WTC11 (cell line): ENCODE measurements at regions not wholly inside any gene's neighbourhood (a gene's known extent, or its start where the extent isn't known, plus 50 kb on each side); places are given as distances from the start of the nearest gene placed in this dataset.

Experiments
- CREB1 ChIP-seq: sonication (generic); formaldehyde crosslinking; IDR thresholded peaks from 2 replicates; pipeline ENCODE4 v1.8.0; 2023; ENCODE audit warnings: mild to moderate bottlenecking, missing genetic modification reagents
- CTCF ChIP-seq: fragments of 200-600 bp; IDR thresholded peaks from 2 replicates; pipeline ENCODE4 v1.8.0; 2022; ENCODE audit warnings: antibody characterized with exemption
- E2F4 ChIP-seq: sonication (generic); formaldehyde crosslinking; IDR thresholded peaks from 2 replicates; pipeline ENCODE4 v1.8.1; 2022; ENCODE audit warnings: low read depth, mild to moderate bottlenecking, moderate library complexity, missing genetic modification reagents, borderline replicate concordance
- FOXJ3 ChIP-seq: sonication (generic); formaldehyde crosslinking; IDR thresholded peaks from 2 replicates; pipeline ENCODE4 v1.9.0; 2021; ENCODE audit warnings: missing genetic modification reagents, mild to moderate bottlenecking, borderline replicate concordance
- GABPB1 ChIP-seq: sonication (generic); formaldehyde crosslinking; IDR thresholded peaks from 2 replicates; pipeline ENCODE4 v1.8.1; 2023; ENCODE audit warnings: mild to moderate bottlenecking, missing genetic modification reagents
- MAX ChIP-seq: sonication (generic); formaldehyde crosslinking; IDR thresholded peaks from 2 replicates; pipeline ENCODE4 v1.8.0; 2022; ENCODE audit warnings: mild to moderate bottlenecking, missing genetic modification reagents
- MYBL2 ChIP-seq: sonication (generic); formaldehyde crosslinking; IDR thresholded peaks from 2 replicates; pipeline ENCODE4 v1.8.1; 2023; ENCODE audit warnings: mild to moderate bottlenecking, moderate library complexity, missing genetic modification reagents
- NR2C2 ChIP-seq: sonication (generic); formaldehyde crosslinking; IDR thresholded peaks from 2 replicates; pipeline ENCODE4 v1.8.0; 2022; ENCODE audit warnings: mild to moderate bottlenecking, missing genetic modification reagents
- NR3C1 ChIP-seq: sonication (generic); formaldehyde crosslinking; conservative IDR thresholded peaks from 2 replicates; pipeline ENCODE4 v1.8.1; 2023; ENCODE audit warnings: low read depth, mild to moderate bottlenecking, missing genetic modification reagents
- SP1 ChIP-seq: sonication (generic); formaldehyde crosslinking; conservative IDR thresholded peaks from 2 replicates; pipeline ENCODE4 v1.8.1; 2022; ENCODE audit warnings: missing genetic modification reagents
- USF1 ChIP-seq: sonication (generic); formaldehyde crosslinking; IDR thresholded peaks from 2 replicates; pipeline ENCODE4 v1.8.0; 2022; ENCODE audit warnings: mild to moderate bottlenecking, missing genetic modification reagents
- ZNF263 ChIP-seq: sonication (generic); formaldehyde crosslinking; IDR thresholded peaks from 2 replicates; pipeline ENCODE4 v1.8.1; 2022; ENCODE audit warnings: low read depth, mild to moderate bottlenecking, moderate library complexity, missing genetic modification reagents
- ZNF423 ChIP-seq: fragments of 250-450 bp; sonication (Bioruptor Pico); IDR thresholded peaks from 2 replicates; pipeline ENCODE4 v2.1.2; 2022; ENCODE audit warnings: mild to moderate bottlenecking, moderate library complexity
- ZNF512 ChIP-seq: sonication (generic); formaldehyde crosslinking; IDR thresholded peaks from 2 replicates; pipeline ENCODE4 v1.8.1; 2022; ENCODE audit warnings: missing genetic modification reagents, borderline replicate concordance

- TF ChIP-seq ZNF423 (CRISPR knock-in tag) (no peak), CTCF (no peak), FOXJ3 (CRISPR knock-in tag) (no peak), MYBL2 (CRISPR knock-in tag) (no peak), GABPB1 (CRISPR knock-in tag) (no peak), MAX (CRISPR knock-in tag) (no peak), ZNF263 (CRISPR knock-in tag) (no peak), NR3C1 (no peak), ZNF512 (CRISPR knock-in tag) (no peak), E2F4 (CRISPR knock-in tag) (no peak), USF1 (CRISPR knock-in tag) (no peak), NR2C2 (CRISPR knock-in tag) (no peak), SP1 (CRISPR knock-in tag) (no peak), CREB1 (CRISPR knock-in tag) (no peak)
Observed at GRCh38 chr7:121697731-121698316, 175.1 kb upstream of the PTPRZ1 start.
